Spleen (tissue), 11 donors: ENCODE measurements at regions not wholly inside any gene's neighbourhood (a gene's known extent, or its start where the extent isn't known, plus 50 kb on each side); places are given as distances from the start of the nearest gene placed in this dataset.

Experiments
- DNase-seq: peaks from one replicate; pipeline ENCODE4 v3.0.0-alpha.2; 2020
- H3K27ac ChIP-seq, 8 donors: fragments of 200-600 bp; sonication (generic) in 7 of 8; 1 replicate in 4 of 8; 2 replicates in 4 of 8; pipeline versions ENCODE4 v1.5.0 to v1.8.0; 2016 to 2021; ENCODE audit warnings: inconsistent platforms in 4 of 8, mild to moderate bottlenecking in 4 of 8, moderate library complexity in 1 of 8
- H3K27me3 ChIP-seq, 7 donors: fragments of 200-600 bp; sonication (generic) in 6 of 7; replicated peaks in 1 of 7; 1 replicate in 4 of 7; 2 replicates in 3 of 7; pipeline versions ENCODE4 v1.5.0 to v1.8.0; 2016 to 2021; ENCODE audit warnings: inconsistent platforms in 3 of 7, mild to moderate bottlenecking in 1 of 7
- H3K36me3 ChIP-seq, 6 donors: fragments of 200-600 bp; sonication (generic) in 5 of 6; 1 replicate in 4 of 6; 2 replicates in 2 of 6; pipeline versions ENCODE4 v1.5.0 to v1.8.0; 2016 to 2021; ENCODE audit warnings: inconsistent platforms in 2 of 6
- H3K4me1 ChIP-seq, 6 donors: fragments of 200-600 bp; sonication (generic) in 5 of 6; 1 replicate in 3 of 6; 2 replicates in 3 of 6; pipeline versions ENCODE4 v1.5.0 to v1.8.0; 2016 to 2021; ENCODE audit warnings: inconsistent platforms in 3 of 6
- H3K4me3 ChIP-seq, 8 donors: fragments of 200-600 bp; sonication (generic) in 7 of 8; 1 replicate in 4 of 8; 2 replicates in 4 of 8; pipeline versions ENCODE4 v1.5.0 to v1.8.0; 2016 to 2021; ENCODE audit warnings: inconsistent platforms in 4 of 8, mild to moderate bottlenecking in 4 of 8, moderate library complexity in 2 of 8
- H3K9me3 ChIP-seq, 8 donors: fragments of 200-600 bp; sonication (generic) in 7 of 8; 1 replicate in 4 of 8; 2 replicates in 4 of 8; pipeline versions ENCODE4 v1.5.0 to v1.8.0; 2016 to 2021; ENCODE audit warnings: inconsistent platforms in 4 of 8
- CTCF ChIP-seq, 11 experiments: fragments of 200-600 bp in 7 of 11; fragments of 450-650 bp in 4 of 11; sonication (generic) in 4 of 11; IDR thresholded peaks in 8 of 11; conservative IDR thresholded peaks in 3 of 11; 1 replicate in 7 of 11; 2 replicates in 4 of 11; pipeline versions ENCODE4 v1.4.0 to v1.8.0; 2016 to 2021; ENCODE audit warnings: antibody characterized with exemption in 11 of 11, inconsistent platforms in 4 of 11, mild to moderate bottlenecking in 1 of 11
- POLR2A ChIP-seq, 3 donors: fragments of 450-650 bp; IDR thresholded peaks; one replicate each; pipeline ENCODE4 v1.5.1; 2017; ENCODE audit warnings: antibody characterized with exemption in 3 of 3, mild to moderate bottlenecking in 1 of 3
- POLR2AphosphoS5 ChIP-seq, 3 donors: sonication (generic); formaldehyde crosslinking; IDR thresholded peaks; one replicate each; pipeline ENCODE4 v1.5.1; 2017; ENCODE audit warnings: antibody characterized with exemption in 3 of 3
- WGBS, 5 donors: extraction: QIAGEN DNeasy Blood & Tissue Kit in 3 of 5; methylation state at CpG; one replicate each; pipeline versions ENCODE4 v1.1.5 to v1.1.7; 2013 to 2018; 5-methylcytosine and 5-hydroxymethylcytosine counted together
- intact Hi-C: fragments of 100-400 bp; cut with DNase I; formaldehyde crosslinking; loops from one replicate; pipeline ENCODE4 v1.15.0; 2023; ENCODE audit warnings: low total_unique reads
- donor health status: healthy with polysubstance abuse.
- donor health status: DM: no; HTN: no; CAD: no; lungs with moderate emphysema.
- donor health status: DM: no; HTN: no; CAD: no.
- donor health status: Bipolar disorder and iron deficiency.
- donor health status: healthy.
- donor health status: DM: no; HTN: no; CAD: no.
- donor health status: DM: yes; HTN: yes; CAD: no.

GRCh38 chr6:14972379-14973067 lies 273.3 kb upstream of the JARID2 start:
- whole genome bisulfite sequencing, 5 donors, result 80 to 93% (median 83%) methylated on average over 4 of the region's 4 CpGs
- Histone ChIP-seq H3K4me3 (no peak overlapping the region), H3K27me3 (no peaks in the 10 kb centered on the region), H3K9me3 (peaks cover 0 to 11% (median 9%) of the 10 kb centered on the region in 8 donors), H3K27ac (peak overlapping the region in 1 of 8 donors; percentile 2), H3K4me1 (peaks cover 0 to 12% (median 0%) of the 10 kb centered on the region in 6 donors), H3K36me3 (no peaks in the 10 kb centered on the region)
- no peak for DNase-seq
- TF ChIP-seq CTCF (IDR thresholded peaks at IDR 0.05 in 8 of 11, conservative IDR thresholded peaks at IDR 0.05 in 3 of 11) (no peak), POLR2A (IDR thresholded peaks at IDR 0.05) (no peak), POLR2AphosphoS5 (IDR thresholded peaks at IDR 0.05) (no peak)
- intact Hi-C loops, result no loop called here

GRCh38 chr6:14974372-14974771 lies 271.5 kb upstream of the JARID2 start:
- WGBS, 5 donors, result 92 to 100% (median 96%) methylated on average over 1 of the region's 1 CpG
- Histone ChIP-seq H3K36me3 (no peaks in the 10 kb centered on the region), H3K4me3 (no peak overlapping the region), H3K27ac (no peak overlapping the region), H3K9me3 (peaks cover 0 to 4% (median 3%) of the 10 kb centered on the region in 8 donors), H3K4me1 (peaks cover 0 to 12% (median 0%) of the 10 kb centered on the region in 6 donors), H3K27me3 (no peaks in the 10 kb centered on the region)
- no peak for DNase-seq
- TF ChIP-seq CTCF (IDR thresholded peaks at IDR 0.05 in 8 of 11, conservative IDR thresholded peaks at IDR 0.05 in 3 of 11), result no peak
- TF ChIP-seq POLR2A (IDR thresholded peaks at IDR 0.05), result no peak
- TF ChIP-seq POLR2AphosphoS5 (IDR thresholded peaks at IDR 0.05), result no peak
- intact Hi-C loops, result no loop called here

- TF ChIP-seq POLR2AphosphoS5 (IDR thresholded peaks at IDR 0.05) (no peak), CTCF (IDR thresholded peaks at IDR 0.05 in 8 of 11, conservative IDR thresholded peaks at IDR 0.05 in 3 of 11) (no peak), POLR2A (IDR thresholded peaks at IDR 0.05) (no peak)
- intact Hi-C loops, result no loop called here
- peaks cover 0 to 12% (median 0%) of the 10 kb centered on the region in 6 donors for H3K4me1 ChIP-seq
- WGBS, 5 donors, result 68 to 94% (median 81%) methylated on average over 4 of the region's 4 CpGs
- H3K36me3 ChIP-seq, result no peaks in the 10 kb centered on the region
- no peak overlapping the region for H3K4me3 ChIP-seq
- H3K9me3 ChIP-seq, result no peaks in the 10 kb centered on the region
- H3K27me3 ChIP-seq, result no peaks in the 10 kb centered on the region
- no peak for DNase-seq
- H3K27ac ChIP-seq, result no peak overlapping the region
These were observed 270.9 kb upstream of the JARID2 start for GRCh38 chr6:14974792-14975470.

- 18 to 31% (median 24%) methylated on average over 4 of the region's 4 CpGs for WGBS, 5 donors
- H3K4me3 ChIP-seq, result no peak overlapping the region
- intact Hi-C loops, result no loop called here
- H3K4me1 ChIP-seq, result peaks cover 0 to 12% (median 0%) of the 10 kb centered on the region in 6 donors
- H3K27me3 ChIP-seq, result no peaks in the 10 kb centered on the region
- DNase-seq, result no peak
- no peak for TF ChIP-seq CTCF (IDR thresholded peaks at IDR 0.05 in 8 of 11, conservative IDR thresholded peaks at IDR 0.05 in 3 of 11)
- TF ChIP-seq POLR2A (IDR thresholded peaks at IDR 0.05), result no peak
- TF ChIP-seq POLR2AphosphoS5 (IDR thresholded peaks at IDR 0.05), result no peak
- H3K27ac ChIP-seq, result no peak overlapping the region
- H3K9me3 ChIP-seq, result no peaks in the 10 kb centered on the region
- no peaks in the 10 kb centered on the region for H3K36me3 ChIP-seq
These were observed 270.4 kb upstream of the JARID2 start for GRCh38 chr6:14975471-14975817.
